Lung microvascular endothelial cell (primary cell): ENCODE measurements at regions not wholly inside any gene's neighbourhood (a gene's known extent, or its start where the extent isn't known, plus 50 kb on each side); places are given as distances from the start of the nearest gene placed in this dataset.
"Not testable (repeated sequence)": the region's sequence is repeated elsewhere in the genome, so short reads cannot be mapped to it uniquely, and the experiment has no call there.

Experiments
- DNase-seq, 2 donors: peaks; one replicate each; pipeline versions ENCODE4 v3.0.0 to v3.0.0-alpha.2; 2010; ENCODE audit warnings: low read depth in 2 of 2

DNA sequence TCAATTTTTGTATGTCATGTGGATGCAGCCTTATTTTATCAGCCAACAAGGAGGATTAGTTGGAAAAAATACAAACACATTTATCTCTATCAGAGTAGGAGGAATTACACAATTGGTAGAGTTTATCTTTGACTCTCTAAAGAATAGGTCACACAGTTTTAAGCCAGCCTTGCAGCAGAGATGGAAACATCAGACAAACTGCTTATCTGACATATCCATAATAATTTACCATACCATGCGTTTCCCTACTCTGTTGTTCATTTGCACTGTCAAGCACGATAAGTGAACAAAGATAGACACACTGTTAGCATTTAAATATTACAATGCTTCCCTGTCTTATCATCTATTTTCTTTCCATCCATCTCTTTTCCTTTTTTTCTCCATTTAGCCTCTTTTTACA is 283.7 kb upstream of the SMIM30 start:
- DNase-seq = no peak

DNA sequence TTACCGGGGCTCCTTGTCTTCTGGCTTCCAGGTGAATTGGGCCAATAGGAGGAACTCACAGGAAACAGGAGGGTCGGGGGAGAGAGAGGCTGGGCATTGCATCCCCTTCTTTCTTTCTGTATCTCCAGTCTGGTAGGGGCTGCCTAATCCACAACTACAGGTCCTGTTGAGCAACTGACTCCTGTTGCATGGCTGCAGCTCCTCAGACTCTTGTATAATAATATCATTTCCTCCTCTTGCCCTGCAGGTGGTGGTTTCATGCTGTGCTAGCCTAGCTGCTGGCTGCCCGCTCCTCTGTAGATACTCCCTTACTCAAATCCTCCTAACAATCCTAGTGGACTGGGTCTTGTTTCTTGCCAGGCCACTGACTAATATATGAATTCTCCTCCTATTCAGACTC is 276.5 kb upstream of the SMIM30 start:
- DNase-seq = no peak

GRCh38 chr7:113392841-113393540 is 274.6 kb upstream of the SMIM30 start:
- no peak for DNase-seq

DNA sequence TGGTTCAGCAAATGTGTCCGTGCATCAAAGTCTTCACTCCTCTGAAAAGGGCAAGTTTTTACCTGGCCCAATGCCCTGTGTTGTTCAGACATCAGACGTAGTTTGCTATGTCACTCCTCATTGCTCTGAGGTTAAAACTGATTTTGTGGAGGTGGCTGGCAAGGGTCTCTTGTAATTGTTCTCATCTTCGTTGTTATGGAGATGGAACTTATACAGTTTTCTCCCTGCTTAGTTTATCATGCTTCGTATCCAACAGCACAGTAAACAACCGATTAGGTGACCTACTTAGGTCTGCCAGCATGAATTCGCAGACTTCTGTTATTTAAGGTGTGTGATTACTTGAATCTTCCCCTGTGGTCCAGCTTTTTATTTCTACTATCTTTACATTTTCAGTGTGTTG is 274.1 kb upstream of the SMIM30 start:
- DNase-seq = no peak

DNA sequence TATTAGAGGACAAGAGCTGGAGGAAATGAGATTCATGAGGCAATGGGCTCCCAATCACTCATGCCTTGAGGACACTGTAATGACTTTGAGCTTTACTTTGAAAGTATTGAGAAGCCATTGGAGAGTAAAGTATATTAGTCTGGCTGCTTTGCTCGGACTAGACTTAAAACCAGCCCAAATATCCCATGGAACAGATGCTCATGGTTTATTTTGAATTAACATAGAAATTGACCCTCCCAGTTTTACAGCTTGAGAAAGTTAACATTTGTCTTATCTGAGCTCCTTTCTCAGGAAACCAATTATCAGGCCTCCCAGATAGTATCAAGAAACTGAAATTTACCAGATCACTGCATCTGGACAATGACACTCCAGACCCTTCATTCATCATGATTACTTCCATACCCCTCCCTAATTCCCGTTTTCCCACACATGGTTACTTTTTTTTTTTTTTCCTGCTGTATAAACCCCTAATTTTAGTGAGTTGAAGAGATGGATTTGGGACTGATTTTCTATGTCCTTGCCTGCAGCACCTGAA is 270.8 kb upstream of the SMIM30 start:
- no peak for DNase-seq

- DNase-seq = no peak
Observed at GRCh38 chr7:113383638-113384037, 265.3 kb upstream of the SMIM30 start.

DNA sequence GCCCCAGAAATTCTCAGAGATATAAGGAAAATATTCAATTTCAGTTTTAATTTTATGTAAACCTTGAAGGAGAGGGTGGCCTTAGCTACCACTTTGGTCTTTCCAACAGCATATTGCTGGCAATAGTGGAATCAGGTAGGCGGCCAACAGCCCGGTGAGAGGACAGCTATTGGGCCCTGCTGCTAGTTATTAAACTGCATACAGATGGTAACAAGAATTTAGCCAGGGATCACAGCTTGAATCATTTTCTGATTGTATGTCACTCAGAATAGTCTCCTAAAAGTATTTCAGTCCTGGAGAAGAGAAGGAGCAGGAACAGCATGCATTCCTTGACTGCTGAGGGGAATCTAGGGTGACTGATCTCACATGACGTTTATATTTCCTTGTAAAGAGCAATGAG is 261.4 kb upstream of the SMIM30 start:
- no peak for DNase-seq

DNA sequence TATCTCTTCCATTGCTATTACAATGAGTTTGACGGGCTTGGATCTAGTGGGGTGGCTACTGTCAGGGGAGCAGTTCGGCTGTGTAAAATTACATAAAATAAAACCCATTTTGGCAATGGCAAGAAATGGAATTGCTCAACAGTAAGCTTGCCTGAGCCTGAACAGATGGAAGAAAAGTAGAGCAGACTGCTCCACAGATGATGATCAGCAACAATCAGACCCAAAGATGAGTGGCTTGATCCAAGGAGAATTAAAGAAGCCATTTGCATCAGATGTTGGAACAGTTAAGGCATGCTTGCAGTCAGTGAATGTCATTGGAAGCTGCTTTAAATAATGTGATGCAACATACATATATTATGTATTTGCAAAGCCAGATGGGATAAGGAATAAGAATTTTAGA is 256.6 kb upstream of the SMIM30 start:
- no peak for DNase-seq

DNA sequence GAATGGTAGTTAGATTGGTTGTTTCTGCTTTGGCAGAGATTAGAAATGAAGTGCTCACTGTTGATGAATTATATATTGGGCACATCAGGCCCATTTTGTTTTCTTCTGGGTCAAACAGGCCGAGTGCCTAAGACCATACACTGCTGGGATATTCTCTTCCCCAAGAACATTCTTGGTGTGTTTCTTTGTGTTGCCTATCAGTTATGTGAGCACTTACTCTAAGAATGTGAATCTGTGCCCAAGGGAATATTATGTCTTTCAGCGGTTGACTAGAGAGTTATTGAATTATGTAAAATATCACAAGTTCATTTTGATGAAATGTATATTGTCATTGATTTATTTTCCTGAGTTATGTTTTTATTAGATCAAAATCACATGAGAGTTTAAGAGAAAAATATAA is 255.5 kb upstream of the SMIM30 start:
- DNase-seq = no peak

DNA sequence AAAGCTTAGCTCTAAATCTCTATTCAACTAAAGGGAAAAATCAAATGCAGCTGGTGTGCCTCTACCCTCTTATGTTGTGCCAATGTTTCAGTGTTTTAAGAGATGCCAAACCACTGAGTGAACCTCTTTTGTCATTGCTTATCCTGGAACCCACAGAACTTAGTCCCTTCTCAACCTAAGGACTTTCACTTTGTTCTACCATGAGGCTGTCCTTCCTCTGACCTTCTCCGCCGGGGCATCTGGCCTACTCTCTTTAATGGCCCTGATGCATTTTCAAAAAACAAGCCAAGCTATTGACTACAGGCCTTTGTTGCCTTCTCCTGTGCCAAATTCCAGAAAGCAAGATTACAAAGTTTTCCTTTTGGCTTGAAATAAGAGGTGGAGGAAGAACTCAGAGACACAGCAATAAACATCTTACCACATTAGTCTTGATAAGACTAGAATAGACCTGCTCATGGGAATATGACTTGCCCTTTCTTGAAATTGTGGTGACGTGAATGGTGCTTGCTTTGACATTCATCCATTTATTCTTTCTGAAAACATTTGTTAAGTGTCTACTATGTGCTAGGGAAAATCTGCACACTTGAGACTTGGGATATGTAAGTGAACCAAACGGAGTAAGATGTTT is 253.2 kb upstream of the SMIM30 start:
- no peak for DNase-seq

- DNase-seq = no peak
Observed at GRCh38 chr7:113370910-113371309, 252.6 kb upstream of the SMIM30 start.

DNA sequence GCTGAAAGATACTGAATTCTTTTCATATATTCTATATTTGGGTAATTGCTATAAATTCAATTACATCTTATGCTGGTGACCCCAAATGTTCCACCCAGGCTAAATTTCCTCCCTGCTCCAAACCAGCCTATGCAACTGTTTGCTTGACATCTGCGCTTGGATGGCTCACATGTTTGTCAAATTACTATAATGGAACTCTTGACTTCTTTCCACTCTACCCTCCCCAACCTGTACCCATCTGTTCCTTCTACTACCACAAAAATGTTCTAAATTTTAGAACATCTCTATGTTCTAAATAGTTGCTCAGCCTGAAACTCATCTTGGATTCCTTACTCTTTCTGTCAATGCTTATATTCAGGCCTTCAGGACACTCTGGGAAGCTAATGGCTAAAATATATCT is 249.9 kb upstream of the SMIM30 start:
- DNase-seq = no peak

DNA sequence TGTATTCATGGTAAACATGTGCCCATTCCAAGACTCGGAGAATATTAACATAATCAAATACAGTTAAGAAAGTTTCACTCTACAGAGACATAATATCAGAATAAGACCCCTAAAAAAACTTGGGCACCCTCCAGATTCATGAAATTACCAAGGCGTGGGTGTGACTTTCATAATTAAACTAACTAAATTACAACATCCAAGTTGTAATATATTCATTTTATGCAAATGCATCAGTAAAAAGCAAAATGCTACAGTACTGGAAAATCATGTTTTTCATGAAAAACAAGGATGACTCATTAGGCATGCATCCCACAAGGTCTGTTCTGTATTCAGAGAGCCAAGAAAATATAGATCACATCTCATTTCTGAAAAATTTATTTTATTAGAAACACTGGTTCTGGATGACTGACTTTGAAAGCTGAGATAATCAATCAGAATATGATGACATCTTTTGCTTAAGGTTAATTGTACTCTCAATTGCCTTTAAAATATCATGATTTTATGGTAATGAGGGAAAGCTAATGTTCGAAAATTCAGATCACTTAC is 248.8 kb upstream of the SMIM30 start:
- DNase-seq = no peak

DNA sequence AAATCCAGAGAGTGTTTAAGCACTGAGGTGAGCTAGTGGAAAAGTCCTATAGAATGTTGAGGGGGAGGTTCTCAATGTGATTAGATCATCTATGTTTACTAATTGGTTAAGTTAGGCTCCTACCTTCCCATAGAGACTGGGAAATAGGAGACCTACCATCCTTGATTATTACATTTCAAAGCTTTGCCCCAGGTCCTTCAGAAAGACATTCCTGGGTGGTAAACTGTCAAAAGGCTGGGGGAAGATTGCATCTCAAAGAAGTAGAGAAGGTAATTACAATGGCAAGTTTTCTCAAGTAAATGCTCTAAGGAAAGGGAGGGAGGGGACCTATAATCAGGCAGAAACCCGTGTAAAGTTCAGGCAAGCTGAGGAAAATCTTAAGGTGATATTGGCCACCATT is 247.8 kb upstream of the SMIM30 start:
- no peak for DNase-seq

- no peak for DNase-seq
Observed at GRCh38 chr7:113349339-113349738, 231.0 kb upstream of the SMIM30 start.

GRCh38 chr7:113339661-113340060 is 221.3 kb upstream of the SMIM30 start:
- DNase-seq = no peak

DNA sequence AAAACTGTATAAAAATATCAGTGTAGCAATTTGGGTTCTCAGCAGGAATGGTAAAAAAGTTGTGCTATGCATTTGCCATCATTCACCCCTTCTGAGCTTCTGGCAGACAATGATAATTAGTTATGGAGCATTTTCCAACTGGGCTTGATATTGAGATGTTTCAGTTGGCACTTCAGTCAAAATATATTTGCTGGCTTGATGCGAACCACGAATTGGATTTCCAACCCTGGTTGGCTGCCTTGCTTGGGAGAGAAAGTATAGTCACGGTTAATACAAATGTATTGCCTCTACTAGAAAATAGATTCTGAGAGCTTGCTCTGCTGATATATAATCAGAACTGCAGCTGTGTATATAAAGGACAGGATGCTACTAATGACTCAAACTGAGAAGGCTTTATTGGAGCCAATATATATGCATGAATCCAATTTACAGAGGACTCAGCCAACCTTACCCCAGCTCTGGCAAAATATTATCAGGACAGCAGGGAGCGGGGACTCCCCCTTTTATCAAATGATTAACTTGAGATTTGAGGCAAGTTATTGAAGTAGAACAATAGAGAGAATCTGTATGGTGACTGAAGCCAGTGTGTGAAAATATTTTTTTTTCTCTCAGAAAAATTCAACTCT is 219.8 kb upstream of the SMIM30 start:
- no peak for DNase-seq

DNA sequence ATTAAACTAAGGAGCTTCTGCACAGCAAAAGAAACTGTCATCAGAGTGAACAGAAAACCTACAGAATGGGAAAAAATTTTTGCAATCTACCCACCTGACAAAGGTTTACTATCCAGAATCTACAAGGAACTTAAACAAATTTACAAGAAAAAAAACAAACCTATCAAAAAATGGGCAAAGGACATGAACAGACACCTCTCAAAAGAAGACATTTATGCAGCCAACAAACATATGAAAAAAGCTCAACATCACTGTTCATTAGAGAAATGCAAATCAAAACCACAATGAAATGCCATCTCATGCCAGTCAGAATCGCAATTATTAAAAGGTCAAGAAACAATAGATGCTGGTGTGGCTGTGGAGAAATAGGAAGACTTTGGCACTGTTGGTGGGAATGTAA is 218.5 kb upstream of the SMIM30 start:
- not testable (repeated sequence) for DNase-seq

- DNase-seq = no peak
Observed at GRCh38 chr7:113331155-113331898, 213.0 kb upstream of the SMIM30 start.

DNA sequence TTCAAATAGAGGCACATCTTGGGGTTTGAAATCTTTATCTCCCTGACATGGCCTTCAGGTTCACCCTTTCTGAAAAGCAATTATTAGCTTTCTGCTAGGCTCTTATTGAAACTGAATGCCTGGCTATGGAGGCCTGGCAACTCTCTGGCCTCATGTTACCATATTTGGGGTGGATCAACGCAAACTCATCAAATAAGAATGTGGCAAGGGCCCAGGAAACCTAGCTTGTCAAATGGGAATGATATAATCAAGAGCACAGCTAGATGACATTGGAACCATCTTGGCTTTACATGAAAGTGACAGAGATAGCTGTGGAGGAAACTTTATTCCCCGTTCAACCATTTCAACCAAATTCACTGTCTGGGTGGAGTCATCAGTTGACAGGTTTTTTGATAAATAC is 202.8 kb upstream of the SMIM30 start:
- DNase-seq = no peak

- no peak for DNase-seq
Observed at GRCh38 chr7:113320419-113320818, 202.1 kb upstream of the SMIM30 start.

- DNase-seq = no peak
Observed at GRCh38 chr7:113314594-113314993, 196.2 kb upstream of the SMIM30 start.
